Fibroblast of mammary gland (primary cell): ENCODE measurements at regions not wholly inside any gene's neighbourhood (a gene's known extent, or its start where the extent isn't known, plus 50 kb on each side); places are given as distances from the start of the nearest gene placed in this dataset.
"Not testable (repeated sequence)": the region's sequence is repeated elsewhere in the genome, so short reads cannot be mapped to it uniquely, and the experiment has no call there.

Source experiments
- DNase-seq: peaks from one replicate; pipeline ENCODE4 v3.0.0-alpha.2; 2010; ENCODE audit warnings: low read depth
- H3K4me3 ChIP-seq: 2 replicates; pipeline ENCODE4 v1.5.1; 2011; ENCODE audit warnings: low read depth, mild to moderate bottlenecking, low read length, moderate library complexity; ENCODE audit not compliant: control insufficient read depth
- CTCF ChIP-seq: conservative IDR thresholded peaks from 2 replicates; pipeline ENCODE4 v1.5.1; 2011; ENCODE audit warnings: low read depth, low read length, inconsistent platforms; ENCODE audit not compliant: control insufficient read depth, insufficient read depth

DNA sequence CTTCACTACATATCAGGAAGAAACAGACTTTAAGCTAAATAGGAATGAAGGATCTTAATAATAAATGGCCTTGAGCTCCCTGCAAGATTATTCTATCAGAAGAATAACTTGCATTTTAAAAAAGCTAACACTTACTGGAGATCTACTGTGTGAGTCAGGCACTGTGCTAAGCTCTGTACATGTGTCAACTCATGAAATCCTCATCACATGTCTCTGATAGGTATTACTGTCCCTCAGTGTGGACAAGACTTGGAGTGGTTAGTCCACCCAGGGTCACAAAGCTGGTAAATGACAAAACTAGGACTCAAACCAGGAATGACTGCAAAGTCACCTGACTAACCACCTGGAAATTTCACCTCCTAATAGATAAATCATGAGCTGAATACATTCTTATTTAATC, 57.1 kb upstream of the KCTD7 start:
- TF ChIP-seq CTCF: no peak
- no peak overlapping the region for H3K4me3 ChIP-seq
- DNase-seq: no peak

- DNase-seq, H3K4me3 ChIP-seq: not testable (repeated sequence)
These were observed 54.7 kb upstream of the KCTD7 start for GRCh38 chr7:66573782-66574495.

- not testable (repeated sequence) for DNase-seq, H3K4me3 ChIP-seq
These were observed 53.9 kb upstream of the KCTD7 start for GRCh38 chr7:66574768-66575167.

- no peak for DNase-seq
- no peak overlapping the region for H3K4me3 ChIP-seq
- no peak for TF ChIP-seq CTCF
These were observed 53.3 kb upstream of the KCTD7 start for GRCh38 chr7:66575398-66575797.

- no peak overlapping the region for H3K4me3 ChIP-seq
- TF ChIP-seq CTCF: no peak
- DNase-seq: no peak
These were observed 52.0 kb upstream of the KCTD7 start for GRCh38 chr7:66576646-66577045.
